CD14-positive monocyte (primary cell): ENCODE measurements at regions not wholly inside any gene's neighbourhood (a gene's known extent, or its start where the extent isn't known, plus 50 kb on each side); places are given as distances from the start of the nearest gene placed in this dataset.

Experiments
- DNase-seq, 3 donors: peaks; one replicate each; pipeline ENCODE4 v3.0.0-alpha.2; 2011 to 2022
- H2AFZ ChIP-seq: 2 replicates; pipeline ENCODE4 v1.6.0; 2012; ENCODE audit warnings: mild to moderate bottlenecking, low read depth, low read length, inconsistent platforms; ENCODE audit not compliant: insufficient read depth, poor library complexity, severe bottlenecking
- H3K27ac ChIP-seq, 2 donors: 1 replicate in 1 of 2; 2 replicates in 1 of 2; pipeline ENCODE4 v1.5.1; 2012 to 2013; ENCODE audit warnings: low read length in 2 of 2, control low read depth in 1 of 2, inconsistent platforms in 1 of 2, low read depth in 1 of 2, mild to moderate bottlenecking in 1 of 2
- H3K27me3 ChIP-seq, 2 donors: one replicate each; pipeline versions ENCODE4 v1.6.0 to v1.6.1; 2011 to 2013; ENCODE audit warnings: low read length in 2 of 2; ENCODE audit not compliant: control insufficient read depth in 2 of 2, insufficient read depth in 2 of 2
- H3K36me3 ChIP-seq, 2 donors: replicated peaks in 1 of 2; 1 replicate in 1 of 2; 2 replicates in 1 of 2; pipeline versions ENCODE4 v1.5.1 to v1.6.1; 2012 to 2013; ENCODE audit warnings: low read length in 2 of 2, control low read depth in 1 of 2, inconsistent platforms in 1 of 2, mild to moderate bottlenecking in 1 of 2; ENCODE audit not compliant: insufficient read depth in 2 of 2, control insufficient read depth in 1 of 2
- H3K4me1 ChIP-seq, 2 donors: 1 replicate in 1 of 2; 2 replicates in 1 of 2; pipeline versions ENCODE4 v1.5.1 to v1.6.1; 2012 to 2013; ENCODE audit warnings: low read length in 2 of 2, control low read depth in 1 of 2, inconsistent platforms in 1 of 2, mild to moderate bottlenecking in 1 of 2, moderate library complexity in 1 of 2; ENCODE audit not compliant: insufficient read depth in 2 of 2, control insufficient read depth in 1 of 2
- H3K4me2 ChIP-seq: replicated peaks from 2 replicates; pipeline ENCODE3; 2012; ENCODE audit warnings: low read length, moderate library complexity, mild to moderate bottlenecking; ENCODE audit not compliant: poor library complexity, severe bottlenecking; ENCODE audit errors: extremely low read depth
- H3K4me3 ChIP-seq, 3 experiments: fragments of 200-600 bp in 1 of 3; sonication (generic) in 1 of 3; replicated peaks in 1 of 3; 1 replicate in 2 of 3; 2 replicates in 1 of 3; pipeline ENCODE4 v1.5.1; 2011 to 2013; ENCODE audit warnings: low read length in 3 of 3, mild to moderate bottlenecking in 3 of 3, control low read depth in 2 of 3, low read depth in 2 of 3, inconsistent platforms in 1 of 3, moderate library complexity in 1 of 3
- H3K79me2 ChIP-seq: 2 replicates; pipeline ENCODE4 v1.6.0; 2012; ENCODE audit warnings: mild to moderate bottlenecking, control low read depth, inconsistent platforms, low read length, moderate library complexity; ENCODE audit not compliant: insufficient read depth
- H3K9ac ChIP-seq: 2 replicates; pipeline ENCODE4 v1.6.0; 2017; ENCODE audit warnings: low read length, mild to moderate bottlenecking; ENCODE audit not compliant: insufficient read depth, poor library complexity, severe bottlenecking
- H3K9me3 ChIP-seq, 2 donors: replicated peaks in 1 of 2; 1 replicate in 1 of 2; 2 replicates in 1 of 2; pipeline versions ENCODE4 v1.5.1 to v1.6.1; 2012 to 2013; ENCODE audit warnings: low read length in 2 of 2, control low read depth in 1 of 2; ENCODE audit not compliant: control insufficient read depth in 1 of 2, insufficient read depth in 1 of 2
- H4K20me1 ChIP-seq: 2 replicates; pipeline ENCODE4 v1.6.0; 2012; ENCODE audit warnings: mild to moderate bottlenecking, low read length, control low read depth, moderate library complexity; ENCODE audit not compliant: insufficient read depth
- H3K27ac Mint-ChIP-seq, 7 donors: one replicate each; pipeline ENCODE4 v1.8.0; 2020; ENCODE audit warnings: mild to moderate bottlenecking in 7 of 7, mixed read lengths in 7 of 7, moderate library complexity in 6 of 7, inconsistent platforms in 2 of 7
- H3K27me3 Mint-ChIP-seq, 3 donors: one replicate each; pipeline ENCODE4 v1.8.0; 2021 to 2022; ENCODE audit warnings: low read depth in 3 of 3, mild to moderate bottlenecking in 3 of 3, mixed read lengths in 3 of 3, moderate library complexity in 3 of 3, inconsistent platforms in 1 of 3
- H3K36me3 Mint-ChIP-seq, 2 donors: one replicate each; pipeline ENCODE4 v1.8.0; 2020; ENCODE audit warnings: mixed read lengths in 2 of 2, inconsistent platforms in 1 of 2, mild to moderate bottlenecking in 1 of 2
- H3K4me1 Mint-ChIP-seq: one replicate; pipeline ENCODE4 v1.8.0; 2020; ENCODE audit warnings: mild to moderate bottlenecking, mixed read lengths
- H3K4me3 Mint-ChIP-seq, 2 donors: one replicate each; pipeline ENCODE4 v1.8.0; 2020; ENCODE audit warnings: mild to moderate bottlenecking in 2 of 2, mixed read lengths in 2 of 2, moderate library complexity in 1 of 2
- H3K9me3 Mint-ChIP-seq, 7 donors: one replicate each; pipeline ENCODE4 v1.8.0; 2020 to 2022; ENCODE audit warnings: mixed read lengths in 7 of 7, mild to moderate bottlenecking in 6 of 7, moderate library complexity in 6 of 7, inconsistent platforms in 2 of 7
- CTCF ChIP-seq: fragments of 200-600 bp; IDR thresholded peaks from one replicate; pipeline ENCODE4 v1.8.0; 2022; ENCODE audit warnings: antibody characterized with exemption, mild to moderate bottlenecking
- WGBS: methylation state at CpG from one replicate; pipeline ENCODE4 v1.1.5; 2013; ENCODE audit warnings: missing lambda C conversion rate; ENCODE audit not compliant: insufficient coverage; 5-methylcytosine and 5-hydroxymethylcytosine counted together
- intact Hi-C, 2 donors: fragments of 100-400 bp; cut with micrococcal nuclease; formaldehyde crosslinking; loops; one replicate each; pipeline versions ENCODE4 v1.15.0 to v1.15.1; 2023

- Histone ChIP-seq H3K4me2 (no peak overlapping the region), H3K4me1 (peaks cover 9 to 11% of the 10 kb centered on the region in 2 donors), H3K4me3 (no peak overlapping the region), H3K9ac (no peak overlapping the region), H3K79me2 (no peaks in the 10 kb centered on the region), H3K9me3 (no peaks in the 10 kb centered on the region), H4K20me1 (no peaks in the 10 kb centered on the region), H3K27ac (no peak overlapping the region), H3K27me3 (no peaks in the 10 kb centered on the region), H2AFZ (no peak overlapping the region), H3K36me3 (no peaks in the 10 kb centered on the region)
- Mint-ChIP-seq H3K27me3 (peaks cover 0 to 3% (median 0%) of the 10 kb centered on the region in 3 donors), H3K4me3 (no peak overlapping the region), H3K36me3 (no peaks in the 10 kb centered on the region), H3K9me3 (peaks cover 0 to 10% (median 4%) of the 10 kb centered on the region in 7 donors), H3K27ac (no peak overlapping the region), H3K4me1 (peaks cover 13% of the 10 kb centered on the region)
- intact Hi-C loops: no loop called here
- no peak for TF ChIP-seq CTCF
- WGBS: 100% methylated on average over 3 of the region's 4 CpGs
- DNase-seq: no peak
These were observed 620.7 kb upstream of the ZEB2 start for GRCh38 chr2:145140658-145141057.

GRCh38 chr2:145138626-145139025 lies 618.7 kb upstream of the ZEB2 start:
- no peaks in the 10 kb centered on the region for H3K79me2 ChIP-seq
- WGBS: no CpG with 5 or more reads among the region's 2 CpGs
- no peak overlapping the region for H3K9ac ChIP-seq
- no peaks in the 10 kb centered on the region for H3K36me3 Mint-ChIP-seq
- H3K9me3 Mint-ChIP-seq: peaks cover 0 to 10% (median 6%) of the 10 kb centered on the region in 7 donors
- no peak overlapping the region for H3K27ac Mint-ChIP-seq
- H3K4me2 ChIP-seq: no peak overlapping the region
- peaks cover 9 to 11% of the 10 kb centered on the region in 2 donors for H3K4me1 ChIP-seq
- H3K4me3 Mint-ChIP-seq: no peak overlapping the region
- no peaks in the 10 kb centered on the region for H4K20me1 ChIP-seq
- H3K27me3 ChIP-seq: no peaks in the 10 kb centered on the region
- no peaks in the 10 kb centered on the region for H3K9me3 ChIP-seq
- no peak for DNase-seq
- H3K36me3 ChIP-seq: no peaks in the 10 kb centered on the region
- no peak overlapping the region for H3K4me3 ChIP-seq
- TF ChIP-seq CTCF: no peak
- H2AFZ ChIP-seq: no peak overlapping the region
- peaks cover 0 to 3% (median 0%) of the 10 kb centered on the region in 3 donors for H3K27me3 Mint-ChIP-seq
- no peak overlapping the region for H3K27ac ChIP-seq
- peaks cover 13% of the 10 kb centered on the region for H3K4me1 Mint-ChIP-seq
- intact Hi-C loops: no loop called here
